ENCODE measurements at regions not wholly inside any gene's neighbourhood (a gene's known extent, or its start where the extent isn't known, plus 50 kb on each side); places are given as distances from the start of the nearest gene placed in this dataset.

GRCh38 chr5:4113905-4114304 is 518.3 kb downstream of the IRX1 start:
- no peak overlapping the region for H2BK20ac ChIP-seq (ENCODE audit: low read depth, low read length, poor library complexity, severe bottlenecking)
- no peak overlapping the region for H3K9ac ChIP-seq (ENCODE audit: extremely low read depth, insufficient read length, low read length)
- Mint-ChIP-seq H3K4me1 (peaks cover 3 to 11% of the 10 kb centered on the region in 2 experiments; a peak in 3 of 4 replicates), H3K9me3 (no peaks in the 10 kb centered on the region), H3K27ac (no peak overlapping the region), H3K4me3 (no peak overlapping the region), H3K36me3 (ENCODE audit: insufficient read depth in 1 of 3, low read depth in 3 of 3) (no peaks in the 10 kb centered on the region), H3K27me3 (ENCODE audit: low read depth) (no peaks in the 10 kb centered on the region)
- no peak overlapping the region for H4K5ac ChIP-seq (ENCODE audit: insufficient read length, low read depth, low read length)
- no peak overlapping the region for H4K91ac ChIP-seq (ENCODE audit: insufficient read length, low read depth, low read length)
- H3K27ac ChIP-seq (ENCODE audit: insufficient read length, low read depth, low read length), result no peak overlapping the region
- no peak for DNase-seq
- H4K20me1 ChIP-seq (ENCODE audit: control insufficient read depth, insufficient read depth, insufficient read length), result no peaks in the 10 kb centered on the region
- H2BK15ac ChIP-seq (ENCODE audit: low read depth, low read length), result no peak overlapping the region
- no peaks in the 10 kb centered on the region for H3K79me1 ChIP-seq (ENCODE audit: insufficient read depth, low read depth, low read length, poor library complexity, severe bottlenecking)
- H3K18ac ChIP-seq (ENCODE audit: insufficient read length, low read depth, low read length), result no peak overlapping the region
- H4K8ac ChIP-seq (replicated peaks; ENCODE audit: insufficient read length, low read depth, low read length), result no peak overlapping the region
- no peak overlapping the region for H3K56ac ChIP-seq (ENCODE audit: insufficient read length, low read depth, low read length)
- no peak overlapping the region for H3K4ac ChIP-seq (ENCODE audit: low read depth, low read length)
- no peak overlapping the region for H2BK12ac ChIP-seq (ENCODE audit: insufficient read length, low read depth, low read length)
- no peak overlapping the region for H3K4me2 ChIP-seq (ENCODE audit: insufficient read depth, insufficient read length, low read length)
- H2BK5ac ChIP-seq (ENCODE audit: insufficient read length, low read length), result no peak overlapping the region
- no peaks in the 10 kb centered on the region for H3K4me1 ChIP-seq (ENCODE audit: insufficient read depth, low read length)
- H3K23me2 ChIP-seq (ENCODE audit: insufficient read length, low read depth, low read length, poor library complexity, severe bottlenecking), result no peaks in the 10 kb centered on the region
- no CpG with 5 or more reads among the region's 9 CpGs for WGBS (ENCODE audit: extremely low coverage, insufficient read length, low lambda C conversion rate)
- no peak overlapping the region for H3T11ph ChIP-seq (ENCODE audit: low read length)
- TF ChIP-seq, protein P1, sequence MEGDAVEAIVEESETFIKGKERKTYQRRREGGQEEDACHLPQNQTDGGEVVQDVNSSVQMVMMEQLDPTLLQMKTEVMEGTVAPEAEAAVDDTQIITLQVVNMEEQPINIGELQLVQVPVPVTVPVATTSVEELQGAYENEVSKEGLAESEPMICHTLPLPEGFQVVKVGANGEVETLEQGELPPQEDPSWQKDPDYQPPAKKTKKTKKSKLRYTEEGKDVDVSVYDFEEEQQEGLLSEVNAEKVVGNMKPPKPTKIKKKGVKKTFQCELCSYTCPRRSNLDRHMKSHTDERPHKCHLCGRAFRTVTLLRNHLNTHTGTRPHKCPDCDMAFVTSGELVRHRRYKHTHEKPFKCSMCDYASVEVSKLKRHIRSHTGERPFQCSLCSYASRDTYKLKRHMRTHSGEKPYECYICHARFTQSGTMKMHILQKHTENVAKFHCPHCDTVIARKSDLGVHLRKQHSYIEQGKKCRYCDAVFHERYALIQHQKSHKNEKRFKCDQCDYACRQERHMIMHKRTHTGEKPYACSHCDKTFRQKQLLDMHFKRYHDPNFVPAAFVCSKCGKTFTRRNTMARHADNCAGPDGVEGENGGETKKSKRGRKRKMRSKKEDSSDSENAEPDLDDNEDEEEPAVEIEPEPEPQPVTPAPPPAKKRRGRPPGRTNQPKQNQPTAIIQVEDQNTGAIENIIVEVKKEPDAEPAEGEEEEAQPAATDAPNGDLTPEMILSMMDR (conservative IDR thresholded peaks at IDR 0.05), result no peak
- H3K79me2 ChIP-seq (ENCODE audit: insufficient read depth, low read length), result no peaks in the 10 kb centered on the region
- no peak overlapping the region for H2BK120ac ChIP-seq (ENCODE audit: low read depth, low read length, poor library complexity, severe bottlenecking)
- no peak overlapping the region for H3K23ac ChIP-seq (ENCODE audit: insufficient read length, low read depth, low read length)
- no peaks in the 10 kb centered on the region for H3K9me3 ChIP-seq (ENCODE audit: control insufficient read depth, low read depth, low read length)
- H3K14ac ChIP-seq (ENCODE audit: insufficient read depth, low read length), result no peak overlapping the region
- H3K27me3 ChIP-seq (ENCODE audit: insufficient read depth, low read length), result no peaks in the 10 kb centered on the region
- H2AK5ac ChIP-seq (ENCODE audit: insufficient read length, low read length), result no peak overlapping the region
- H2AFZ ChIP-seq (ENCODE audit: low read length), result no peak overlapping the region

All from H9 (cell line).